ENCODE measurements at regions not wholly inside any gene's neighbourhood (a gene's known extent, or its start where the extent isn't known, plus 50 kb on each side); places are given as distances from the start of the nearest gene placed in this dataset.

GRCh38 chr12:75954749-75955148, 76.8 kb downstream of the PHLDA1 start:
- no peak for TF ChIP-seq CTCF (IDR thresholded peaks at IDR 0.05)
- TF ChIP-seq POLR2A (IDR thresholded peaks at IDR 0.05) = no peak
